GM20000 (cell line): ENCODE measurements at regions not wholly inside any gene's neighbourhood (a gene's known extent, or its start where the extent isn't known, plus 50 kb on each side); places are given as distances from the start of the nearest gene placed in this dataset.

Experiments used
- DNase-seq: peaks from one replicate; pipeline ENCODE4 v3.0.0; 2012; ENCODE audit warnings: low spot score
- CTCF ChIP-seq: IDR thresholded peaks from 2 replicates; pipeline ENCODE4 v1.5.1; 2012; ENCODE audit warnings: mild to moderate bottlenecking, control low read depth; ENCODE audit errors: extremely low read depth, missing control alignments

GRCh38 chr1:38120552-38121230, 74.1 kb upstream of the POU3F1 start:
- no peak for DNase-seq
- TF ChIP-seq CTCF: no peak

- TF ChIP-seq CTCF: no peak
These were observed 72.4 kb upstream of the POU3F1 start for GRCh38 chr1:38118976-38119375.

GRCh38 chr1:38117444-38117887, 70.9 kb upstream of the POU3F1 start:
- TF ChIP-seq CTCF: no peak
- no peak for DNase-seq

More at GRCh38 chr1:38118976-38119375, 72.4 kb upstream of the POU3F1 start:
- no peak for DNase-seq

- TF ChIP-seq CTCF: no peak
- DNase-seq: no peak
These were observed 69.1 kb upstream of the POU3F1 start for GRCh38 chr1:38115682-38116202.

- no peak for DNase-seq
- no peak for TF ChIP-seq CTCF
These were observed 68.6 kb upstream of the POU3F1 start for GRCh38 chr1:38115226-38115625.

- DNase-seq: no peak
- no peak for TF ChIP-seq CTCF
These were observed 67.8 kb upstream of the POU3F1 start for GRCh38 chr1:38114241-38115026.

GRCh38 chr1:38113159-38113666, 66.6 kb upstream of the POU3F1 start:
- TF ChIP-seq CTCF: no peak
- DNase-seq: no peak
